HFFc6 (cell line): ENCODE measurements at regions not wholly inside any gene's neighbourhood (a gene's known extent, or its start where the extent isn't known, plus 50 kb on each side); places are given as distances from the start of the nearest gene placed in this dataset.

ENCODE experiments used
- DNase-seq: peaks from one replicate; pipeline ENCODE4 v3.0.0-alpha.2; 2018
- H3K27ac Mint-ChIP-seq: 2 replicates; pipeline ENCODE4 v1.8.0; 2020; ENCODE audit warnings: mild to moderate bottlenecking, mixed read lengths
- H3K27me3 Mint-ChIP-seq: 2 replicates; pipeline ENCODE4 v1.8.0; 2021; ENCODE audit warnings: mild to moderate bottlenecking, moderate library complexity, mixed read lengths; ENCODE audit not compliant: insufficient read depth
- H3K36me3 Mint-ChIP-seq: 2 replicates; pipeline ENCODE4 v1.8.0; 2021; ENCODE audit warnings: low read depth, mixed read lengths
- H3K4me1 Mint-ChIP-seq: 2 replicates; pipeline ENCODE4 v1.8.0; 2020; ENCODE audit warnings: low read depth, mixed read lengths
- H3K4me3 Mint-ChIP-seq: 2 replicates; pipeline ENCODE4 v1.8.0; 2020; ENCODE audit warnings: mild to moderate bottlenecking, moderate library complexity, mixed read lengths
- H3K9me3 Mint-ChIP-seq: 2 replicates; pipeline ENCODE4 v1.8.0; 2020; ENCODE audit warnings: mild to moderate bottlenecking, mixed read lengths
- TF ChIP-seq, protein P1 (sequence below): fragments of 200-600 bp; sonication (generic); IDR thresholded peaks from 2 replicates; pipeline ENCODE4 v1.5.0; 2021; ENCODE audit warnings: antibody characterized with exemption, mild to moderate bottlenecking

GRCh38 chr13:54198911-54199310 lies 1170.3 kb downstream of the OLFM4 start:
- no peak for DNase-seq
- no peaks in the 10 kb centered on the region for H3K36me3 Mint-ChIP-seq
- TF ChIP-seq, protein P1, sequence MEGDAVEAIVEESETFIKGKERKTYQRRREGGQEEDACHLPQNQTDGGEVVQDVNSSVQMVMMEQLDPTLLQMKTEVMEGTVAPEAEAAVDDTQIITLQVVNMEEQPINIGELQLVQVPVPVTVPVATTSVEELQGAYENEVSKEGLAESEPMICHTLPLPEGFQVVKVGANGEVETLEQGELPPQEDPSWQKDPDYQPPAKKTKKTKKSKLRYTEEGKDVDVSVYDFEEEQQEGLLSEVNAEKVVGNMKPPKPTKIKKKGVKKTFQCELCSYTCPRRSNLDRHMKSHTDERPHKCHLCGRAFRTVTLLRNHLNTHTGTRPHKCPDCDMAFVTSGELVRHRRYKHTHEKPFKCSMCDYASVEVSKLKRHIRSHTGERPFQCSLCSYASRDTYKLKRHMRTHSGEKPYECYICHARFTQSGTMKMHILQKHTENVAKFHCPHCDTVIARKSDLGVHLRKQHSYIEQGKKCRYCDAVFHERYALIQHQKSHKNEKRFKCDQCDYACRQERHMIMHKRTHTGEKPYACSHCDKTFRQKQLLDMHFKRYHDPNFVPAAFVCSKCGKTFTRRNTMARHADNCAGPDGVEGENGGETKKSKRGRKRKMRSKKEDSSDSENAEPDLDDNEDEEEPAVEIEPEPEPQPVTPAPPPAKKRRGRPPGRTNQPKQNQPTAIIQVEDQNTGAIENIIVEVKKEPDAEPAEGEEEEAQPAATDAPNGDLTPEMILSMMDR: no peak
- no peak overlapping the region for H3K4me3 Mint-ChIP-seq
- no peaks in the 10 kb centered on the region for H3K4me1 Mint-ChIP-seq
- H3K27me3 Mint-ChIP-seq: peaks cover 2% of the 10 kb centered on the region; the same call in 1 of the 2 replicates
- no peak overlapping the region for H3K27ac Mint-ChIP-seq
- peaks cover 40% of the 10 kb centered on the region for H3K9me3 Mint-ChIP-seq

DNA sequence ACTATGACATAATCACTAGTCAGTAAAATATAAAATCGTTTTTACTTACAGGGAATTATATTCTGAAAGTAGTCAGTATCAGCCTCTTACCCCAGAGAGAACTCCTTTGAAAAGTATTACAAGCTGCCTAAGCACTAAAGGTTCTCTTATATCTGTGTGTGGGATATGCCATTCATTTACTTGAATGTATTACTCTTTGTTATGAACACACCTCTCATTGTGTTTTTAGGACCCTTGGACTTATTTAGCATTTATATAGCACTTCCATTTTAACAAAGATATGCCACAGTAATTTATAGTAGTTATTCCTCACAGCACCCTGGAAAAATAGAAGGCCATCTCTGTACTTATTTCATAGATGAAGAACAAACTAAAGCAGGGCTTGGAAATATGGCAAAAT lies 1178.0 kb downstream of the OLFM4 start:
- H3K27me3 Mint-ChIP-seq: no peaks in the 10 kb centered on the region
- DNase-seq: no peak
- TF ChIP-seq, protein P1: no peak
- no peak overlapping the region for H3K4me3 Mint-ChIP-seq
- no peaks in the 10 kb centered on the region for H3K4me1 Mint-ChIP-seq
- no peak overlapping the region for H3K27ac Mint-ChIP-seq
- H3K9me3 Mint-ChIP-seq: peaks cover 48% of the 10 kb centered on the region
- H3K36me3 Mint-ChIP-seq: no peaks in the 10 kb centered on the region

DNA sequence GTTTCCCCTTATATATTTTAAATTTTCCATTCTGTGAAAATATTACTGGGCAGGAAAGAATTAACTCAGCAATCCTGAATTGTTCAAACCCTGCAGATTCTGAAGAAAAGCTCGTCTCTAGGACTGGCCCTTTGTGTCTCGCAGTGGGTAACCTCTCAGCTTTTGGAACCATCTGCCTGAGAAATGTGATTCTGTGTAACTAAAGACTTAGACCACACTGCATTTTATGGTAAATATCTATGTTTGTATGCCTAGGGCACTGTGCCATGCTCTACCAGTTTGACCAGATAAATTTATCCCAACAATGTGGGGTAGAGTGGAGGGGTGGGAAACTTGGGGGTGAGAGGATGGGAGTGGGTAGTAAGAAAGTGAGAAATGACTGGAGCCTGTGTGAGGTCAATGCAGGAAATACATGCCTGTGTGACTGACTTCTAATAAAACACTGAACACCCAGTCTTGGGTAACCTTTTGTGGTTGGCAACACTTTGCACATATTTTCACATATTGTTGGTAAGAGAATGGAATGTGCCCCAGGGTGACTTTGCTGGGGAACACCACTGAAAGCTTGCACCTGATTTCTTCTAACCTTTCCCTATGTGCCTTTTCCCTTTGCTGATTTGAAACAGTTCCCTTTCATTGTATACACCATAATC lies 1181.9 kb downstream of the OLFM4 start:
- H3K4me3 Mint-ChIP-seq: no peak overlapping the region
- no peaks in the 10 kb centered on the region; the same call in 1 of the 2 replicates for H3K36me3 Mint-ChIP-seq
- TF ChIP-seq, protein P1: no peak
- H3K4me1 Mint-ChIP-seq: no peaks in the 10 kb centered on the region
- no peak overlapping the region for H3K27ac Mint-ChIP-seq
- no peak for DNase-seq
- peaks cover 41% of the 10 kb centered on the region for H3K9me3 Mint-ChIP-seq
- H3K27me3 Mint-ChIP-seq: no peaks in the 10 kb centered on the region

GRCh38 chr13:54216221-54216620 lies 1187.6 kb downstream of the OLFM4 start:
- Mint-ChIP-seq H3K27me3 (no peaks in the 10 kb centered on the region; the same call in 1 of the 2 replicates), H3K9me3 (peaks cover 62% of the 10 kb centered on the region), H3K4me3 (no peak overlapping the region), H3K27ac (no peak overlapping the region), H3K36me3 (no peaks in the 10 kb centered on the region; the same call in 1 of the 2 replicates), H3K4me1 (no peaks in the 10 kb centered on the region)
- DNase-seq: no peak
- TF ChIP-seq, protein P1: no peak

DNA sequence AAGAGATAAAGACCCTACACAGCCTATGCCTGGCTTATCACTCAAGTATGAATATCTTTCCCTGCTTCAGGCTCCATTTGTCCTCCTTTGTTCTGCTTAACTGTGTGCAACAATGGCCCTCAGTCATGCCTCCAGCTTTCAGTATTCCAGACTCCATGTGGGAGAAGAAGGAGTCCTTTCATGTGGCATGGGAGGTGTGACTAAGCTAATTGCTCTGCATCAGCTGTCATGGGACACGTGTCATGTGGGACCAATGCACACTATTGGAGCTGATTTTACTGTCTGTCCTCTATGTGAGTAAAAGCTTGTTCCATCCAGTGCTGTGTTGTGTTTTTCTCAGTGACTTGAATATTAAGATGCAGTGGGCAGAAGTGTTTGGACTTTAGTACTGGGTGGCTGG lies 1198.3 kb downstream of the OLFM4 start:
- Mint-ChIP-seq H3K27me3 (no peaks in the 10 kb centered on the region), H3K4me3 (no peak overlapping the region)

More for the DNA sequence above, 1198.3 kb downstream of the OLFM4 start:
- H3K4me1 Mint-ChIP-seq: no peaks in the 10 kb centered on the region
- TF ChIP-seq, protein P1: no peak
- no peaks in the 10 kb centered on the region for H3K36me3 Mint-ChIP-seq
- no peak for DNase-seq
- no peak overlapping the region for H3K27ac Mint-ChIP-seq
- H3K9me3 Mint-ChIP-seq: peaks cover 47% of the 10 kb centered on the region
